ENCODE measurements at regions not wholly inside any gene's neighbourhood (a gene's known extent, or its start where the extent isn't known, plus 50 kb on each side); places are given as distances from the start of the nearest gene placed in this dataset.

GRCh38 chr1:95326023-95326422 is 92.0 kb downstream of the RWDD3 start:
- TF ChIP-seq CTCF (IDR thresholded peaks at IDR 0.05; ENCODE audit: low read depth, low read length) (no peak), EZH2phosphoT487 (IDR thresholded peaks at IDR 0.05; ENCODE audit: low read depth) (no peak)
